ENCODE measurements at regions not wholly inside any gene's neighbourhood (a gene's known extent, or its start where the extent isn't known, plus 50 kb on each side); places are given as distances from the start of the nearest gene placed in this dataset.

GRCh38 chr5:84478603-84479002 is 93.9 kb upstream of the EDIL3 start:
- H3K27ac Mint-ChIP-seq, result no peak overlapping the region
- H3K4me3 ChIP-seq (ENCODE audit: low read length), result no peak overlapping the region
- H3K4me1 ChIP-seq (ENCODE audit: insufficient read depth, low read length), result no peaks in the 10 kb centered on the region
- no peaks in the 10 kb centered on the region for H3K4me1 Mint-ChIP-seq (ENCODE audit: low read depth)
- H3K27ac ChIP-seq (ENCODE audit: low read depth in 1 of 2, low read length in 2 of 2), result no peak overlapping the region
- DNase-seq (no peak), ATAC-seq (ENCODE audit: poor library complexity) (no peak)
- no peaks in the 10 kb centered on the region for H3K27me3 ChIP-seq (ENCODE audit: control insufficient read depth in 1 of 2, insufficient read depth in 2 of 2, low read length in 2 of 2)
- no peaks in the 10 kb centered on the region for H3K27me3 Mint-ChIP-seq
- no peaks in the 10 kb centered on the region for H3K9me3 Mint-ChIP-seq
- H3K36me3 Mint-ChIP-seq (ENCODE audit: low read depth), result no peaks in the 10 kb centered on the region
- POLR2A ChIA-PET, result no interaction called here
- no peaks in the 10 kb centered on the region for H3K9me3 ChIP-seq (ENCODE audit: control insufficient read depth in 1 of 2, insufficient read depth in 1 of 2, low read length in 2 of 2)
- H3K36me3 ChIP-seq (ENCODE audit: insufficient read depth, low read length), result no peaks in the 10 kb centered on the region
- TF ChIP-seq CTCF (IDR thresholded peaks at IDR 0.05), result no peak
- CTCF ChIA-PET, result no interaction called here
- H3K4me3 Mint-ChIP-seq, result no peak overlapping the region
- intact Hi-C loops (cut with DNase I, micrococcal nuclease), result no loop called here

GRCh38 chr5:84477485-84477884 is 92.8 kb upstream of the EDIL3 start:
- H3K36me3 Mint-ChIP-seq (ENCODE audit: low read depth), result no peaks in the 10 kb centered on the region
- Histone ChIP-seq H3K9me3 (ENCODE audit: control insufficient read depth in 1 of 2, insufficient read depth in 1 of 2, low read length in 2 of 2) (no peaks in the 10 kb centered on the region), H3K27me3 (ENCODE audit: control insufficient read depth in 1 of 2, insufficient read depth in 2 of 2, low read length in 2 of 2) (no peaks in the 10 kb centered on the region), H3K27ac (ENCODE audit: low read depth in 1 of 2, low read length in 2 of 2) (no peak overlapping the region), H3K4me1 (ENCODE audit: insufficient read depth, low read length) (no peaks in the 10 kb centered on the region), H3K4me3 (ENCODE audit: low read length) (no peak overlapping the region), H3K36me3 (ENCODE audit: insufficient read depth, low read length) (no peaks in the 10 kb centered on the region)
- H3K4me1 Mint-ChIP-seq (ENCODE audit: low read depth), result no peaks in the 10 kb centered on the region
- ChIA-PET CTCF (no interaction called here), POLR2A (no interaction called here)
- no peaks in the 10 kb centered on the region for H3K27me3 Mint-ChIP-seq
- TF ChIP-seq CTCF (IDR thresholded peaks at IDR 0.05), result no peak
- no peak for DNase-seq
- intact Hi-C loops (cut with DNase I, micrococcal nuclease), result no loop called here
- ATAC-seq (ENCODE audit: poor library complexity), result no peak
- peaks cover 1% of the 10 kb centered on the region for H3K9me3 Mint-ChIP-seq
- H3K27ac Mint-ChIP-seq, result no peak overlapping the region
- H3K4me3 Mint-ChIP-seq, result no peak overlapping the region

- ATAC-seq (ENCODE audit: poor library complexity) (no peak), DNase-seq (no peak)
- Histone ChIP-seq H3K4me3 (ENCODE audit: low read length) (no peak overlapping the region), H3K27ac (ENCODE audit: low read depth in 1 of 2, low read length in 2 of 2) (no peak overlapping the region), H3K27me3 (ENCODE audit: control insufficient read depth in 1 of 2, insufficient read depth in 2 of 2, low read length in 2 of 2) (no peaks in the 10 kb centered on the region), H3K9me3 (ENCODE audit: control insufficient read depth in 1 of 2, insufficient read depth in 1 of 2, low read length in 2 of 2) (no peaks in the 10 kb centered on the region), H3K36me3 (ENCODE audit: insufficient read depth, low read length) (no peaks in the 10 kb centered on the region), H3K4me1 (ENCODE audit: insufficient read depth, low read length) (no peaks in the 10 kb centered on the region)
- intact Hi-C loops (cut with DNase I, micrococcal nuclease), result no loop called here
- no peak overlapping the region for H3K27ac Mint-ChIP-seq
- H3K9me3 Mint-ChIP-seq, result peaks cover 3% of the 10 kb centered on the region
- TF ChIP-seq CTCF (IDR thresholded peaks at IDR 0.05), result no peak
- no peaks in the 10 kb centered on the region for H3K4me1 Mint-ChIP-seq (ENCODE audit: low read depth)
- CTCF ChIA-PET, result no interaction called here
- POLR2A ChIA-PET, result no interaction called here
- H3K27me3 Mint-ChIP-seq, result no peaks in the 10 kb centered on the region
- H3K36me3 Mint-ChIP-seq (ENCODE audit: low read depth), result no peaks in the 10 kb centered on the region
- no peak overlapping the region for H3K4me3 Mint-ChIP-seq
Measured at GRCh38 chr5:84474126-84474525, 89.4 kb upstream of the EDIL3 start.
